ENCODE measurements at regions not wholly inside any gene's neighbourhood (a gene's known extent, or its start where the extent isn't known, plus 50 kb on each side); places are given as distances from the start of the nearest gene placed in this dataset.

DNA sequence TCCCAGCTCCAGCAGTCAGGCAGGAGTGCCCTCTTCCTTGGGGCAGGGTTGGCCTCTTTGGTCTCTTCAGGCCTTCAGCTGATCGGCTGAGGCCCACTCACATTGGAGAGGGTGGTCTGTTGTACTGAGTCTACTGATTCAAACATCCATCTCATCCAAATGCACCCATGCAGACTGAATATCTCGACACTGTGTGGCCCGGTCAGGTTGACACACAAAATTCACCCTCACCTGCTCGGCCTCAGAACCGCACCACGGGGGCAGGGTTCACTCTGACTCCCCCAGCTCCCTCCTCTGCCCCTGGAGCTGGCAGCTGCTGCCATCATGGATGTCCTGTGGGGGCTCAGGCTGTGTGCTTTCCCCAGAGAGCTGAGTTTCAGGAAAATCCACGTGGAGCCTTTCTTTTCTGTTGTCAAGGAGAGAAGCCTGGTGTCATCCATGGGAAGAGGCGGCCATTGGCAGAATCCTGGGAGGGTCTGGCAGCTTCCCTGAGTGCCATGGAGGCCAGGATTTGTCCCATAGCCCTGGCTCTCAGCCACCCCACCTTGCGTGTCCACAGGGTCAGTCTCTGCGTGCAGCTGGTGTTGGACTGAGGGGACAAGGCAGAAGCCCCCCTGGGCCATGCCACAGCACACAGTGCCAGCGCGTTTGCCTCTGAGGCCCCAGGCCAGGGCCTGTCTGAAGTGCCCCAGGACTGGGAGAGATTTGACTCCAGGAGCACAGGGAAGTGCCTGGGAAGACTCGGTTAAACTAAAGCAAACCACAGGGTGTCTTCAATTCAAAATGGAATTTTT lies 114.1 kb downstream of the ERMARD start:
- H3K9ac ChIP-seq (ENCODE audit: low read length in 2 of 2) = no peak overlapping the region
- H3K27me3 ChIP-seq (ENCODE audit: control insufficient read depth in 1 of 2, insufficient read depth in 2 of 2, low read length in 2 of 2) = peaks cover 3% of the 10 kb centered on the region in 2 donors
- H3K27ac ChIP-seq (ENCODE audit: low read length) = no peak overlapping the region
- H3K4me1 ChIP-seq (ENCODE audit: control insufficient read depth, insufficient read depth, low read length) = peaks cover 12% of the 10 kb centered on the region
- H3K4me3 ChIP-seq (ENCODE audit: low read length in 2 of 2) = no peak overlapping the region
- no peaks in the 10 kb centered on the region for H3K9me3 ChIP-seq (ENCODE audit: control insufficient read depth in 2 of 2, low read length in 2 of 2)
- H3K36me3 ChIP-seq (ENCODE audit: control insufficient read depth in 2 of 2, insufficient read depth in 2 of 2, low read length in 2 of 2) = no peaks in the 10 kb centered on the region

DNA sequence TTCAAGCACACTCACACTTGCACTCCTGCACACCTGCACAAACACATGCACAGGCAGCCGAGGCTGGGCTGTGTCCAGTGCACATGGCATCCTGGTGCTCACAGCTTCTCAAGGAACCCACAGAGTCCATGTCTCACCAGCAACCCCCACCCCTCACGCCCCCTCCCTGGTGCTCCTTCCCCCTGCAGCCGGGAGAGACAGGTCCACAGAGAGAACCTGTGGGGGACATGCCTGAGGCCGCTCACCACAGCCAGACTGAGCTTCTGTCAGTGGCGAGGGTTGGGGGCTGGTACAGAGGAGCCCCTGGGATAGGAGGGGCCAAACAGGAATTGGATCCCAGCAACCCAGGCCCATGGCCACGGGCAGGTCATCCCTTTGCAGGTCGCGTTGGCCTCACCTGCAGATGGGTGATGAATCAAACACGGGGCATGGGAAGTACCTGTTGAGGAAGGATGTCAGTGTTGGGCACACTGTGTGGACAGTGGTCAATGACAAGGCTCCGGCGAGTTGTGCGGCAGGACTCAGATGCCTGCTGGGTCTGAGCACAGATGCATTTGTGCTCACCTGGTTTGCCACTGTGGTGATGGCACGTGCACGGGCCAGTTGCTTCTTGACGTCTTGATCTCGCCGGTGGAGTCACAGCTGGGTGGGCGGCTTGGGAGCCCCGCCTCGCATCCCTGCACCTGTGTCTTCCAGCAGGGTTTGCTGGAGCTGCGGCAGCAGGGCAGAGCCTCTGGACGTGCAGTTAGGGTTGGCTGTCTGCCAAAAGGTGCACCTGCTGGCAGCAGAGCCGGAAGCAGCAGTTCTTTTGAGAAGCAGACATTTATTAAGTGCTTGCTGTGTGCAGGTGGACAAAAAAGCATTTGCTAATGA lies 113.0 kb downstream of the ERMARD start:
- no peaks in the 10 kb centered on the region for H3K9me3 ChIP-seq (ENCODE audit: control insufficient read depth in 2 of 2, low read length in 2 of 2)
- peaks cover 12% of the 10 kb centered on the region for H3K4me1 ChIP-seq (ENCODE audit: control insufficient read depth, insufficient read depth, low read length)
- peaks cover 3 to 6% of the 10 kb centered on the region in 2 donors for H3K27me3 ChIP-seq (ENCODE audit: control insufficient read depth in 1 of 2, insufficient read depth in 2 of 2, low read length in 2 of 2)
- H3K27ac ChIP-seq (ENCODE audit: low read length) = no peak overlapping the region
- H3K9ac ChIP-seq (ENCODE audit: low read length in 2 of 2) = no peak overlapping the region
- no peaks in the 10 kb centered on the region for H3K36me3 ChIP-seq (ENCODE audit: control insufficient read depth in 2 of 2, insufficient read depth in 2 of 2, low read length in 2 of 2)
- H3K4me3 ChIP-seq (ENCODE audit: low read length in 2 of 2) = no peak overlapping the region

DNA sequence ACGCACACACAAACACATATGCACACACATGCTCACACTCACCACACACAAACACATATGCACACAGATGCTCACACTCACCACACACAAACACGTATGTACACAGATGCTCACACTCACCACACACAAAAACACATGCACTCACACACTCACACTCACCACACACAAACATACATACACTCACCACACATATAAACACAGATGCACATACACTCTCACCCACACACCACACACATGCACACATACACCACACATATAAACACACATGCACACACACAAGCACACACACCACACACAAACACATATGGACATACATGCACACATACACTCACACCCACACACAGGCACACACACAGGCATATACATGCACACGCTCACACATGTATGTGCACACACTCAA lies 112.3 kb downstream of the ERMARD start:
- H3K9me3 ChIP-seq (ENCODE audit: control insufficient read depth in 2 of 2, low read length in 2 of 2) = no peaks in the 10 kb centered on the region
- H3K27ac ChIP-seq (ENCODE audit: low read length) = no peak overlapping the region
- no peak overlapping the region for H3K4me3 ChIP-seq (ENCODE audit: low read length in 2 of 2)
- H3K9ac ChIP-seq (ENCODE audit: low read length in 2 of 2) = no peak overlapping the region
- H3K27me3 ChIP-seq (ENCODE audit: control insufficient read depth in 1 of 2, insufficient read depth in 2 of 2, low read length in 2 of 2) = peaks cover 3 to 6% of the 10 kb centered on the region in 2 donors
- H3K4me1 ChIP-seq (ENCODE audit: control insufficient read depth, insufficient read depth, low read length) = peaks cover 12% of the 10 kb centered on the region
- H3K36me3 ChIP-seq (ENCODE audit: control insufficient read depth in 2 of 2, insufficient read depth in 2 of 2, low read length in 2 of 2) = no peaks in the 10 kb centered on the region

DNA sequence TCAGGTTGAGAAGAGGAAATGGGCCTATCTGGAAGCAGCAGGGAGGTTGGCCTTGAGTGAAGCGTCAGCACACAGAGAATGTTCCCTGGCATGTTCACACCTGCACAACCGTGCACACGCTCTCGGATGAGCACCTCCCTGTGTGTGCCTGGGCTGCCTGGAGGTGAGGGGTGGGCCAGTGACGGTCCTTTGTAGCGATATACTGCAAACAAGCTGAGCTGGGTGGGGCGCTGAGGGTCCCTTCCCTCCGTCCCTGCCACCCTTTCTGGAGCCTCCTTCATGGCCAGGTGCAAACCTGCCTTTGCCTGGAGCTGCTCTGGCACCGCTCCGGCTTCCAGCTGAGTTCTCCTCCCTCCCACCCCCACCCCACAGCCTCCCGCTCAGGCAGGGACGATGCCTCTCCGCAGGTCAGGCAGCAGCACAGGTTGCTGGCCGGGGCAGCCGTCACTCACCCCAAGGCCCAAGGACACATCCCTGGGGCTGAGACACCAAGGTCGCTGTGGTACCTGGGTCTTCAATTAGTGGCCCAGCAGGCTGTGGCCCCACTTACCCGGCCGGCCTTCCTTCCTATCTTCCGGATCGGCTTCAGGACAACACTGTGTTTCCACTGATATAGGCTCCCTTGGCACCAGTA lies 111.6 kb downstream of the ERMARD start:
- H3K36me3 ChIP-seq (ENCODE audit: control insufficient read depth in 2 of 2, insufficient read depth in 2 of 2, low read length in 2 of 2) = no peaks in the 10 kb centered on the region
- H3K4me3 ChIP-seq (ENCODE audit: low read length in 2 of 2) = no peak overlapping the region
- peaks cover 3 to 6% of the 10 kb centered on the region in 2 donors for H3K27me3 ChIP-seq (ENCODE audit: control insufficient read depth in 1 of 2, insufficient read depth in 2 of 2, low read length in 2 of 2)
- H3K4me1 ChIP-seq (ENCODE audit: control insufficient read depth, insufficient read depth, low read length) = peaks cover 11% of the 10 kb centered on the region
- no peaks in the 10 kb centered on the region for H3K9me3 ChIP-seq (ENCODE audit: control insufficient read depth in 2 of 2, low read length in 2 of 2)
- no peak overlapping the region for H3K27ac ChIP-seq (ENCODE audit: low read length)
- H3K9ac ChIP-seq (ENCODE audit: low read length in 2 of 2) = no peak overlapping the region

DNA sequence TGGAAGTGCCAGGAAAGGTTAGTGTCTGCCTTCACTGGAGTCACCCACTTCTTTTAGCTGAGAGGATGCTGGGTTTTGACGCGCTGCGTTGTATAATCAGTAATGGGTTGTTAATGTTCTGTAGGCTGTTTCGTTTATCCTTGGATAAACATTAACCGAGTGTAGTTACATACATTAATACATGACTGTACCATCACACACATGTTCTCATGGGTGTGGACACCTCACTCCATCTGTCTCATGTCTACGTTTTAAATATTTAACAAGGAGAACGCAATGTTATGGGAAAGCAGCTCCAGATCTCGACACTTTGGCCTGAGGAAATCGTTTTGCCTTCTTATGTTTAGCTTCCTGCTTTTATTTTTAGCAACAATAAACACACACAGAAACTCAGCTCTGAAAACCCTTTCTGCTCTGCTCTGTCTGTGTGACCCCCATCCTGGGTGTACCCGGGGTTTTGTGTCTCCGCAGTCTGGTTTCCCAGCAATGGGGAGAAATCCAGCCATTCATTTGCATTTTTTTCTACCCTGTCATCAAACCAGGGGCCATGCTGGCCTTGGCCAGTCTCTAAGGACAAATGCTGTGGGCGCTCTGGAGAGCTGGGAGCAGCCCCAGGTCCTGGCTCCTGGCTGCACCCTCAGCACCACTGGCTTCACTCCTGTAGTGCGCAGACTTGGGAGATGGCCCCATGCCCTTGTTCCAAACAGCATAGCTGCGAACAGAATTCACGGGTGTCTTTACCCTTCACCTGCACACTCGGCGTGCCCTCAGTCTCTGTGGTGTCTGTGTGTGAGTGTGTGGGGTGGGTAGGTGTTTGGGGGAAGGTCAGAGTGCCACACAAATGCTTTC lies 110.8 kb downstream of the ERMARD start:
- Histone ChIP-seq H3K4me1 (ENCODE audit: control insufficient read depth, insufficient read depth, low read length) (peaks cover 11% of the 10 kb centered on the region), H3K27me3 (ENCODE audit: control insufficient read depth in 1 of 2, insufficient read depth in 2 of 2, low read length in 2 of 2) (peaks cover 3 to 6% of the 10 kb centered on the region in 2 donors), H3K36me3 (ENCODE audit: control insufficient read depth in 2 of 2, insufficient read depth in 2 of 2, low read length in 2 of 2) (no peaks in the 10 kb centered on the region), H3K27ac (ENCODE audit: low read length) (no peak overlapping the region), H3K9me3 (ENCODE audit: control insufficient read depth in 2 of 2, low read length in 2 of 2) (peaks cover 0 to 5% of the 10 kb centered on the region in 2 donors), H3K9ac (ENCODE audit: low read length in 2 of 2) (no peak overlapping the region), H3K4me3 (ENCODE audit: low read length in 2 of 2) (no peak overlapping the region)

DNA sequence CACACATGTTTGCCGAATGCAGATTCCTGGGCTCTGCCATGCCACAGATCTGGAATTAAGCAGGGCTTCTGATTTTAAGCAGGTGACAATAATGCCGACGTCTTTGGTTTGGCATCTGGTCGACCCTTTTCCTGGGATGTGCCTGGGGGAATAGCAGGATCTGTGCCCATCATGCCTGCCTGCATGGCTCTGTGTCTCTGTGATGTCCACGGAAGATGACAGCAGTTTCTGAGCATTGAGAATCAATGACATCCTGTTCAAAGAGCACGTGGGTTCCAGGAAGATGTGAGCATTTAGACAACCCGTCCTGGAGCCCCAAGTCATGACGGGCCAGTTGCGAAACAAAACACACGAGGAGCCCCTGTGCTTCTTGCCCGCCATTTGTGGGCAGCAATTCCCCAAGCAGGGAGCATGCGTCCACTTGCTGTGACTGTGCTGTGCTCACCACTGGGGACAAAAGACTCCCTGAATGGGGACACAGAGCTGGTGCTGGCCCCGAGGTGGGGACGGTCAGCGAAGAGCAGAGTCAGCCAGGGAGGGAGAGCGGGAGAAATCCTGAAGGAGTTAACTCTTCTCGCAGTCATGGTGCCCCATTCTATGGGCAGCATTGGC lies 110.1 kb downstream of the ERMARD start:
- no peak overlapping the region for H3K4me3 ChIP-seq (ENCODE audit: low read length in 2 of 2)
- H3K27ac ChIP-seq (ENCODE audit: low read length) = no peak overlapping the region
- H3K4me1 ChIP-seq (ENCODE audit: control insufficient read depth, insufficient read depth, low read length) = peaks cover 11% of the 10 kb centered on the region
- no peaks in the 10 kb centered on the region for H3K36me3 ChIP-seq (ENCODE audit: control insufficient read depth in 2 of 2, insufficient read depth in 2 of 2, low read length in 2 of 2)
- H3K9me3 ChIP-seq (ENCODE audit: control insufficient read depth in 2 of 2, low read length in 2 of 2) = peaks cover 0 to 5% of the 10 kb centered on the region in 2 donors
- H3K27me3 ChIP-seq (ENCODE audit: control insufficient read depth in 1 of 2, insufficient read depth in 2 of 2, low read length in 2 of 2) = peaks cover 3 to 6% of the 10 kb centered on the region in 2 donors
- no peak overlapping the region for H3K9ac ChIP-seq (ENCODE audit: low read length in 2 of 2)

DNA sequence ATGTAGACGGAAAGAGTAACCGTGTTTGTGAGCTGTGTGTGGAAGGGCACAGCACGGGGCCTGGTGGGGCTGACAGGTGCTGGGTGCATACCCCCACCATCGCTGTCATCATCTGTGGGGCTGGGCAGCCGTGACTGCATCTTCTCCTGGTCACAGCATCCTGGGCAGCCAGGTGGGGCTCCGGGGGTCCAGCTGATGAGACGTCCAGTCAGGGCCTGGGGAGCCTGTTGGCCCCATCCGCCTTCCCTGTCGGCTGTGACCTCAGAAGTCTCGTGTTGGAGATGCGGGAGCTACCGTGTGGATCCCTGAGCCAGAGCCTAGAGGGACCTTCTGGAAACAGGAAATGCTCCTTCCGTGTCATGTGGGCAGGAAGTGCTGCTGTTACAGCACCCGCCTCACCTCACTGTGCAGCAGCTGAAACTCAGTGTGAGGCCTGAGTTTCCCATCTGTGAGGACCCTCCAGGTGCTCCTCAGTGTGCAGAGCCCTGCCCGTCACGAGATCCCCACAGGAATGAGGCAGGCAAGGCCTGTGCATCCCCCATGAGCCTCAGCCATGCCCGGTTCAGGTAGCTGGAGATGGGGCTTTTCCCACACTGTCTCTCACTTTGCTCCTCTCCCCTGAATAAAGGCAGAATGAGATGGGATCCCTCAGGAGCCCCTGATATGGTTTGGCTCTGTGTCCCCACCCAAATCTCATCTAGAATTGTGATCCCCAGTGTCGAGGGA lies 108.7 kb downstream of the ERMARD start:
- no peaks in the 10 kb centered on the region for H3K36me3 ChIP-seq (ENCODE audit: control insufficient read depth in 2 of 2, insufficient read depth in 2 of 2, low read length in 2 of 2)
- no peak overlapping the region for H3K9ac ChIP-seq (ENCODE audit: low read length in 2 of 2)
- peaks cover 3 to 5% of the 10 kb centered on the region in 2 donors for H3K27me3 ChIP-seq (ENCODE audit: control insufficient read depth in 1 of 2, insufficient read depth in 2 of 2, low read length in 2 of 2)
- H3K4me1 ChIP-seq (ENCODE audit: control insufficient read depth, insufficient read depth, low read length) = peaks cover 11% of the 10 kb centered on the region
- H3K4me3 ChIP-seq (ENCODE audit: low read length in 2 of 2) = no peak overlapping the region
- H3K27ac ChIP-seq (ENCODE audit: low read length) = no peak overlapping the region
- peaks cover 0 to 5% of the 10 kb centered on the region in 2 donors for H3K9me3 ChIP-seq (ENCODE audit: control insufficient read depth in 2 of 2, low read length in 2 of 2)

DNA sequence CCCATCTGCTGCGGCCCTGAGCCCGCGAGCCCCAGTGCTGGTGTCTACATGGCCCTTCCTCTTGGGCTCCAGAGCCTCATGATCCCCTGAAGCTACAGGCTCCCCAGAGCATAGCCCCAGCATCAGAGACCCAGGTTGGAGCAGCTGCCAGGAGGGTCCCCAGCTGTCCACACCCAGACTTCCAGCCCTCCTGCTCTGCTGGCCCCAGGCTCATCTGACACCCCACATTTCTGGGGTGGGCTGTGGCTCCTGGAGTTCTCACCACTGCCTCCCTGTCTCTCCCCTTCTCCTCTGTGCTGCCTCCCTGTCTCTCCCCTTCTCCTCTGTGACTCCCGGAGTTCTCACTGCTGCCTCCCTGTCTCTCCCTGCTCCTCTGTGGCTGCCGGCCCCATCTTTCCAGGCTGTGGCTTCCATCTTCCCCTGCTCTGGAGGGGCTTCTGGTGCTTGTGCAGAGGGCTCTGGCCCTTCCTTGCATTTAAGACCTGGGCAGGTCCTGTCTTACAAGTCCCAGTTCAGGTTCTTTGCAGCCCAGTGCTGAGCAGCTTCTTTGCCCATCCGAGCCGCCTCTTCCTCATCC lies 108.1 kb downstream of the ERMARD start:
- H3K4me3 ChIP-seq (ENCODE audit: low read length in 2 of 2) = no peak overlapping the region
- H3K9ac ChIP-seq (ENCODE audit: low read length in 2 of 2) = no peak overlapping the region
- H3K27ac ChIP-seq (ENCODE audit: low read length) = no peak overlapping the region
- H3K4me1 ChIP-seq (ENCODE audit: control insufficient read depth, insufficient read depth, low read length) = peaks cover 11% of the 10 kb centered on the region
- peaks cover 0 to 5% of the 10 kb centered on the region in 2 donors for H3K9me3 ChIP-seq (ENCODE audit: control insufficient read depth in 2 of 2, low read length in 2 of 2)
- peaks cover 3 to 5% of the 10 kb centered on the region in 2 donors for H3K27me3 ChIP-seq (ENCODE audit: control insufficient read depth in 1 of 2, insufficient read depth in 2 of 2, low read length in 2 of 2)
- no peaks in the 10 kb centered on the region for H3K36me3 ChIP-seq (ENCODE audit: control insufficient read depth in 2 of 2, insufficient read depth in 2 of 2, low read length in 2 of 2)

DNA sequence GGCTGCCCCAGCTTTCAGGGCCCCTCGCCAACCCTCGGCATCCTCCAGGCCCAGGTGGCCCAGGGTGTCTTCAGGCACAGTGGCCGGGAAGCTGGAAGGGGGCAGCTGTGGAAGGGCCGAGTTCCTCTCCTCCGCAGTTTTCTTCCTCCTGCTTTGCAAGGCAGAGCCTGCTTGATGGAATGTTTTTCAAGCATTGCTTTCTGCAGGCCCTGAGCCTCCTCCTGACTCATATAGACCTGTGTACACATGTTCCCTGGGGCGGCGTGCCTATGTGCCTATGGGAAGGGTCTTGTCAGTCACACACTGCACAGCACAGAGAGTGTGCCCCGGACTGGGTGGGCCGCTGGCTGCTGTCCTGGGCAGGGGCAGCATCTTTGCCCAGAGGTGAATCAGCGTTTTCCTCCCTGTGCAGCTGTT lies 107.5 kb downstream of the ERMARD start:
- H3K9ac ChIP-seq (ENCODE audit: low read length in 2 of 2) = no peak overlapping the region
- peaks cover 11% of the 10 kb centered on the region for H3K4me1 ChIP-seq (ENCODE audit: control insufficient read depth, insufficient read depth, low read length)
- no peak overlapping the region for H3K4me3 ChIP-seq (ENCODE audit: low read length in 2 of 2)
- H3K36me3 ChIP-seq (ENCODE audit: control insufficient read depth in 2 of 2, insufficient read depth in 2 of 2, low read length in 2 of 2) = no peaks in the 10 kb centered on the region
- peaks cover 0 to 5% of the 10 kb centered on the region in 2 donors for H3K9me3 ChIP-seq (ENCODE audit: control insufficient read depth in 2 of 2, low read length in 2 of 2)
- H3K27me3 ChIP-seq (ENCODE audit: control insufficient read depth in 1 of 2, insufficient read depth in 2 of 2, low read length in 2 of 2) = peaks cover 3 to 5% of the 10 kb centered on the region in 2 donors
- no peak overlapping the region for H3K27ac ChIP-seq (ENCODE audit: low read length)
